ENCODE measurements at regions not wholly inside any gene's neighbourhood (a gene's known extent, or its start where the extent isn't known, plus 50 kb on each side); places are given as distances from the start of the nearest gene placed in this dataset.

- H3K4me3 Mint-ChIP-seq (ENCODE audit: unreplicated experiment), result no peak overlapping the region
- peaks cover 51% of the 10 kb centered on the region for H3K4me1 Mint-ChIP-seq (ENCODE audit: unreplicated experiment)
- H3K27ac Mint-ChIP-seq (ENCODE audit: unreplicated experiment), result no peak overlapping the region
- H3K27me3 Mint-ChIP-seq (ENCODE audit: unreplicated experiment), result peaks cover 5% of the 10 kb centered on the region
- no peak for DNase-seq (ENCODE audit: low spot score)
- no peaks in the 10 kb centered on the region for H3K9me3 Mint-ChIP-seq (ENCODE audit: unreplicated experiment)
- TF ChIP-seq CTCF (IDR thresholded peaks at IDR 0.05; ENCODE audit: unreplicated experiment), result no peak
- no peaks in the 10 kb centered on the region for H3K36me3 Mint-ChIP-seq (ENCODE audit: low read depth, unreplicated experiment)
Observed at GRCh38 chr10:6737080-6737641, 157.1 kb upstream of the PRKCQ start.

GRCh38 chr10:6734286-6734685 lies 154.2 kb upstream of the PRKCQ start:
- peaks cover 33% of the 10 kb centered on the region for H3K4me1 Mint-ChIP-seq (ENCODE audit: unreplicated experiment)
- no peak overlapping the region for H3K4me3 Mint-ChIP-seq (ENCODE audit: unreplicated experiment)
- no peak for TF ChIP-seq CTCF (IDR thresholded peaks at IDR 0.05; ENCODE audit: unreplicated experiment)
- no peak overlapping the region for H3K27ac Mint-ChIP-seq (ENCODE audit: unreplicated experiment)
- no peak for DNase-seq (ENCODE audit: low spot score)
- H3K9me3 Mint-ChIP-seq (ENCODE audit: unreplicated experiment), result no peaks in the 10 kb centered on the region
- peaks cover 5% of the 10 kb centered on the region for H3K27me3 Mint-ChIP-seq (ENCODE audit: unreplicated experiment)
- H3K36me3 Mint-ChIP-seq (ENCODE audit: low read depth, unreplicated experiment), result no peaks in the 10 kb centered on the region

- H3K27me3 Mint-ChIP-seq (ENCODE audit: unreplicated experiment), result peaks cover 3% of the 10 kb centered on the region
- H3K27ac Mint-ChIP-seq (ENCODE audit: unreplicated experiment), result no peak overlapping the region
Observed at GRCh38 chr10:6729861-6730344, 149.8 kb upstream of the PRKCQ start.

GRCh38 chr10:6729071-6729774 lies 149.1 kb upstream of the PRKCQ start:
- H3K4me3 Mint-ChIP-seq (ENCODE audit: unreplicated experiment), result no peak overlapping the region
- no peaks in the 10 kb centered on the region for H3K36me3 Mint-ChIP-seq (ENCODE audit: low read depth, unreplicated experiment)
- H3K27ac Mint-ChIP-seq (ENCODE audit: unreplicated experiment), result no peak overlapping the region
- peaks cover 9% of the 10 kb centered on the region for H3K4me1 Mint-ChIP-seq (ENCODE audit: unreplicated experiment)
- no peaks in the 10 kb centered on the region for H3K9me3 Mint-ChIP-seq (ENCODE audit: unreplicated experiment)
- no peak for TF ChIP-seq CTCF (IDR thresholded peaks at IDR 0.05; ENCODE audit: unreplicated experiment)
- no peak for DNase-seq (ENCODE audit: low spot score)
- peaks cover 3% of the 10 kb centered on the region for H3K27me3 Mint-ChIP-seq (ENCODE audit: unreplicated experiment)

More at GRCh38 chr10:6729861-6730344, 149.8 kb upstream of the PRKCQ start:
- H3K4me3 Mint-ChIP-seq (ENCODE audit: unreplicated experiment), result no peak overlapping the region
- no peaks in the 10 kb centered on the region for H3K36me3 Mint-ChIP-seq (ENCODE audit: low read depth, unreplicated experiment)
- no peak for TF ChIP-seq CTCF (IDR thresholded peaks at IDR 0.05; ENCODE audit: unreplicated experiment)
- H3K9me3 Mint-ChIP-seq (ENCODE audit: unreplicated experiment), result no peaks in the 10 kb centered on the region
- DNase-seq (ENCODE audit: low spot score), result no peak
- peaks cover 6% of the 10 kb centered on the region for H3K4me1 Mint-ChIP-seq (ENCODE audit: unreplicated experiment)

- Mint-ChIP-seq H3K9me3 (ENCODE audit: unreplicated experiment) (no peaks in the 10 kb centered on the region), H3K27me3 (ENCODE audit: unreplicated experiment) (peaks cover 7% of the 10 kb centered on the region), H3K4me1 (ENCODE audit: unreplicated experiment) (peaks cover 26% of the 10 kb centered on the region), H3K4me3 (ENCODE audit: unreplicated experiment) (no peak overlapping the region), H3K36me3 (ENCODE audit: low read depth, unreplicated experiment) (no peaks in the 10 kb centered on the region), H3K27ac (ENCODE audit: unreplicated experiment) (no peak overlapping the region)
- no peak for TF ChIP-seq CTCF (IDR thresholded peaks at IDR 0.05; ENCODE audit: unreplicated experiment)
- DNase-seq (ENCODE audit: low spot score), result no peak
Observed at GRCh38 chr10:6726924-6727323, 146.8 kb upstream of the PRKCQ start.
